Stimulated activated naive CD4-positive, alpha-beta T cell treated with Interleukin-2 at 50 U/mL for 16 hours (primary cell): ENCODE measurements at regions not wholly inside any gene's neighbourhood (a gene's known extent, or its start where the extent isn't known, plus 50 kb on each side); places are given as distances from the start of the nearest gene placed in this dataset.

Source experiments
- DNase-seq: peaks from one replicate; lab custom pipeline; 2025; lab: John Stamatoyannopoulos, UW

DNA sequence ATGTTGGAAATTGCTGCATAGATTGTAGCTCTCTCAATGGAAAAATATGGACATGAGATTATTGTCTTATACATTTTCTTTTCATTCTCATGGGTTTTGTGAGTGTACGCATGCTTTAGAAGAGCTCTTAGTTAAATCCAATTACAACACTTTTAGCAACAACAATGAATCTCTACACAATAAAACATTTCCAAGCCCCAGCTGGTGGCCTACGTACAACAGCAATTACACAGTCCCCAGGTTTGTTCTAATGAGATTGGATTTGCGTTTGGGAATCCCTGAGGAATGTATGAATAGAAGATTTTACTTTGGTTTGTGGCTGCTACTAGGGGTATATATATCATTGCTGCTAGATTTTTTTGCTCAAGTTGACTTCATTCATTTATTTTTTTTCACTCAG lies 98.6 kb downstream of the FHDC1 start:
- no peak for DNase-seq

GRCh38 chr4:153036931-153037482 lies 100.9 kb downstream of the FHDC1 start:
- no peak for DNase-seq

DNA sequence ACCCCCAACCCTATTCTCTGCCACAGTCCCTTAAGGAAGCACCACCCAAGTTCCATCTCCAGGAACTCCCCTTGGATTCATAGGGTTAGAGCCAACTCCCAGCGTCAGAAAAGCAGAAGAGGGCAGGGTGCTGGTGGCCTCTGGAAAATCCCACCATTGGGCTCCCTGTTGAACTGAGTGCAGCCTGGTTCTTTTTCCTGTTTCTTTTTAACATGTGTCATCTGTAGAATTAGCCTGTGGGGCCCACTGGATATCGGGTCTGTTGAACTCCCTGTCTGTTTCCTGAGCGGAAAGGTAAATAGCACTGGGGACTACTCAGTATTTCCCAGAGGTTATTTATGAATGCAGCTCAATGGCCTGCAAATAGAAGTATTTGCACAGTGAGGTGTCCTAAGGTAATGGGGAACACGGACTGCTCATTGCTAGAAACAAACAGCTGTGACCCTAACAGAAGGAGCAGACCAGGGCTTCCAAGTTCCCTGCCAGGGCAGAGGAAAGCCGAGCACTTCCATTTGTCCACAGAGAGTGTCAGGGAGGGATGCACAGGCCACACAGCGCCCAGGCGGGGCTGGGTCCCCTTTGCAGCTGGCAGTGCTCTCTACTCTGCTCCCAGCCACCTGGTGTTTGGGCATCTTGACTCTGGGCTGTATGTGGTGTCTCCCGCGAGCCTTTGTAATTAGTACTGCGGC lies 102.6 kb downstream of the FHDC1 start:
- no peak for DNase-seq

GRCh38 chr4:153039542-153040185 lies 103.5 kb downstream of the FHDC1 start:
- no peak for DNase-seq

GRCh38 chr4:153040677-153041076 lies 104.6 kb downstream of the FHDC1 start:
- DNase-seq: no peak

- no peak for DNase-seq
Observed at GRCh38 chr4:153044036-153044435, 107.9 kb downstream of the FHDC1 start.

- DNase-seq: no peak
Observed at GRCh38 chr4:153045111-153045982, 109.2 kb downstream of the FHDC1 start.

- DNase-seq: no peak
Observed at GRCh38 chr4:153058671-153059060, 122.5 kb downstream of the FHDC1 start.

GRCh38 chr4:153060196-153060595 lies 124.1 kb downstream of the FHDC1 start:
- no peak for DNase-seq

GRCh38 chr4:153061971-153062370 lies 125.8 kb downstream of the FHDC1 start:
- DNase-seq: no peak

GRCh38 chr4:153062652-153063168 lies 126.6 kb downstream of the FHDC1 start:
- no peak for DNase-seq

- DNase-seq: no peak
Observed at GRCh38 chr4:153063490-153063889, 127.4 kb downstream of the FHDC1 start.

DNA sequence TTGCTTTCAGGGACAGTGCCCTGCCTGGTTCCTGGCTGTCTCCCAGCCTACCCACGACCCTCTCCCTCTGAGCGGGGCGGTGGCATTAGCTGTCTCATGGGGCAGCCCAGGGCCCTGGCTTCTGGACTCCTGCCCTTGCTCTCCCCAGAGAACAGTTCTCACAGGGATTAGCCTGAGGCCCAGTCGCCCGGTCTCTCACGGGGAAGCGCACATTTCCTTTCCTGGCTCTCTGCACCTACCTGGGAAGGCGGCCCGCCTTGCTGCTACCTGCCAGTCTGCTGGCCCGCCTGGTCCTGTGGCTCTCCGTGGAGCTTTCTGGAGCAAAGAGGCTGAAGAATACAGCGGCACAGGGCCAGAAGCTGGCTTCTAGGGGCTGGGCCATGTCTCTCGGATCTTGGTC lies 128.4 kb downstream of the FHDC1 start:
- DNase-seq: no peak

- DNase-seq: no peak
Observed at GRCh38 chr4:153065276-153065675, 129.2 kb downstream of the FHDC1 start.

GRCh38 chr4:153067376-153067775 lies 131.3 kb downstream of the FHDC1 start:
- no peak for DNase-seq

- no peak for DNase-seq
Observed at GRCh38 chr4:153068751-153069150, 132.6 kb downstream of the FHDC1 start.

DNA sequence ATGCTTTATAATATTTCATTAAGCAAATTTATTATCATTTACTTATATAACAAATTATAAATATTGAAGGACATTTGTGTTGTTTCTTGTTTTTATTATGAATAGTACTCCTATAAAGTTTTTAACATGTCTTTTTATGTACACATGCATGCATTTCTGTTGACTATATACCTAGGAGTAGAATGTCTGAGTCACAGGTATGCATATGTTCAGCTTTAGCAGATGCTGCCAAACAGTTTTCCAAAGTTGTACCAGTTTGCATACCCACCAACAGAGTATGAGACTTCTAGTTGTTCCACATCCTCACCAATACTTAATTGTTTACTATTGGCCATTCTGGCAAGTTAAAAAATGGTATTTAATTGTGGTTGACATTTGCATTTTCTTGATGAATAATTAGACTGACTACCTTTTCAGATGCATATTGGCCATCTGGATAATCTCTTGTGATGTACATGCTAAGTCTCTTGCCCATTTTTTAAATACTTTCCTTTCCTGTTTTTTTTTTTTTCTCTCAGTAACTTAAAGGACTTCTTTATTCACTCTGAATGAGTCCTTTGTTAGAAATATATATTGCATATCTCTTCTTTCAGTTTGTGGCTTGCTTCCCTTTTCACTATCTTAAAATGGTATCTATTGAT lies 132.2 kb upstream of the TRIM2 start:
- DNase-seq: no peak

DNA sequence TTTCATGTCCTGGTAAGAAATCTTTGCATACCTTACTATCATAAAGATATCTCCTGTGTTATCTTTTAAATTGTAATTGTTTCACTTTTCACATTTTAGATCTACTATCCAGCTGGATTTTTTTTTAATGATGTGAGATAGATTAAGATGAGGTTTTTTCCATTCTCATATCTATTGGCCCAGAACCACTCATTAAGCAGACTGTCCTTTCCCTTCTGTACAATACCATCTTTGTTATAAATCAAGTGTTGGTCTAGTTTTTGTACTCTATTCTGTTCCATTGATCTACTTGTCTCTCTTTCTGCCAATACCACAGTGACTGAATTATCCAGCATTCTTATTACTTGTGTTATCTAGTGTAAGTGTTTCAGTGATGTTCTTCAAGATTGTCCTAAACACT lies 131.6 kb upstream of the TRIM2 start:
- DNase-seq: no peak

GRCh38 chr4:153074486-153074885 lies 129.8 kb upstream of the TRIM2 start:
- no peak for DNase-seq

DNA sequence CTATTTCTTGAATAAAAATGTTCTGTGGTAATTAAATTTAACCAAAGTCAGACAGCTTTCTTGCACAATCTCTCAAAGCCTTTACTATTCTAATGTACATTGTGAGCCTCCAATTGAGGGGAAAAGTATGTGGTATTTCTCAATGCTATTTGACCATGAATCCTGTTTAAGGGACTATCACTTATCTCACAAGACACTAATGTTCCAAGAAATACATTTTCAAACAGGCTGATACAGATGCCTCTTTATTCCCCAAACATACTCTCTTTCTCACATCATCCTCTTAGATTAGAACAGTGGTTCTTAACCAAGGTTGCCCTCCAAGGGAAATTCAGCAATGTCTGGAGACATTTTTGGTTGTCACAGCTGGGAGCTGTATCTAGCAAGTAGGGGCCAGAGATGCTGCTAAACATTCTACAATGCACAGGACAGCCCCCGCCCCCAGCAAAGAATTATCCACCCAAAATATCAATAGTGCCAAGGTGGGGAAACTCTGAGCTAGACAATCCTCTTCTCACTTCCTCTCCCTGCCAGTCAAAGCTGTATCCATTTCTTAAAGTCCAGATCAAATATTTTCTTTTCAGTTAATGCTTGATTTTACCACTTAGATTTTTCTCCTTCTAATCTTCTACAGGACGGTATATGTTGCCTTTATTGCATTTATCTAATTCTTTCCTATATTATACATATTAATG lies 129.2 kb upstream of the TRIM2 start:
- DNase-seq: no peak

DNA sequence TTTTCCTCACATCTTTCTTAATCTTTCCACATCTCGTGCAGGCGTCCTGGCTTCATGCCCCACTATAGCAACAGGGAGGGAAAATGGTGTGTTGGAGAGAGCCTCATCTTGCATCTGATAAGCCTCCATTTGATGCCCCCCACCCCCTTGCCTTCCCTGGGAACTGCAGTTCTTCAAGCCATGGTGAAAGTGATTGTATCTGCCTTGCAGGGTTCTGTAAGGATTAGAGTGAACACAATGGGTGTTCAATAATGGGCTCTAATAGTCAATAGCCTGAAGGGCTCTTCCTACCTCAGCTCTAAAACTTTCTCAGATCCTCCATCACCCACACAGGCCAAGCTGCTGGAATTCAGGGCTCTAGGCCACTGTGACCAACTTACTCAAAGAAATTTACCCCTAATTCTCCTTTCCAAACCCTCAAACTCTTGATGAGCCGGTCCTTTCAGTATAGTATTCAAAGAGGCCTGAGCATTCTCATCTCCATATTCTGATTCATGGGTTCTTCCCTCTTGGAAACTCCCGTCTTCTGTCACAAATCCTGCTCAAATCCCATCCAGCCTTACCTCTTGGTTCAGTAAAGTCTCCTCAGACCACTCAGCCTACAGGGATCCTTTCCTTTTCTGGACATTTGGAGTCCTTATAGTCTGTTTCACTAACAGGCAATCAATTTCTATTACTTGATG lies 128.3 kb upstream of the TRIM2 start:
- DNase-seq: no peak
